ENCODE measurements at regions not wholly inside any gene's neighbourhood (a gene's known extent, or its start where the extent isn't known, plus 50 kb on each side); places are given as distances from the start of the nearest gene placed in this dataset.
A peak's percentile ranks its signal among the peaks of the same experiment; 100 is the strongest.

GRCh38 chr6:41451039-41451438 lies 95.1 kb upstream of the FOXP4 start:
- no peak for DNase-seq (ENCODE audit: low read depth)

DNA sequence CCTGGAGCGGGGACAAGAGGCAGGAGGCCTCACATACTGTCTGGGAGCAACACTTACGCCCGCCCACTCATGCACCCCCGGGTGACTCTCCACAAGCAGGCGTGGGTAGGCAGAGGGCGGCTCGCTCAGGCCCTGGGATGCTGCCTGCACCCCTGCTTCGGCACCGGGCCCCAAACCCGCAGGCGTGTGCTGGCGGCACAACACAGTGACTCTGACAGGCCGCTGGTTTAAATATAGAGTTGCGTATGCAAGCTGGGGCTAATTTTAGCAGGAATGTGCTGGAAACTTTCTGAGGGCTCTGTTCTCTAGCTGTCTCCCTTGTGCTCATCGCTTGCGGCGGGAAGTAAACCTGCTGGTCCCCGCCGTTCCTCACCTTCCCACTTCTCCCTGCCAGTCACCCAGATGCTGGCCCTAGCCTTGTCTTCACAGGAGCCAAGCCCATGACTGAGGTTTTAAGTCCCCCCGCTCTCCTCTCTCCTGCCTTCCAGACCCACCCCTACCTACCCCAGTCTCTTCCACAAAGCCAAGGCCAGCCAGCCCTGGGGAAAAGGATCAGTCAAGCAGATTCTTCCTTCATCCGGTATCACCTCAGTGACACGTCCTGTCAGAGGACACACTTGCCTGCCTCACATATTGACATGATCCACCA lies 94.5 kb upstream of the FOXP4 start:
- no peak for DNase-seq (ENCODE audit: low read depth)

- DNase-seq (ENCODE audit: low read depth), result no peak
Observed at GRCh38 chr6:41452763-41453162, 93.4 kb upstream of the FOXP4 start.

DNA sequence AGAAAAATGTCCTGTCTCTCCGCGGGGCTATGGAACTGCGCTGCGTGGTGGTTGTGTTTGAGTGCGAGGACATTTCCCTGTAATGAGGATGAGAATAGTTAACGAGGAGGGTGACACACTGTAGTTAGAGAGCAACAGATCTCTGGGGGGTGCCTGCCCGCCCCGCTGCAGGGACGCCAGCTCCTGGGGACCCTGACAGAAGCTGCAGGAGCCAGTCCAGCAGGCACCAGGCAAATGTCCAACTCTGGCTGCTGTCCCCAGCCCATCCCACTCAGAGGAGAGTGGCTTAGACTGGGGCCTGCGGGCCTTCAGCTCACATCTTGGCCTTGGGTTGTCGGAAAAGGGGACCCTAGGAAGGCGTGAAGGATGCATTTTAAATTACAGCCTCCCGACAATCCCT lies 92.9 kb upstream of the FOXP4 start:
- DNase-seq (ENCODE audit: low read depth), result no peak

GRCh38 chr6:41454189-41454789 lies 91.9 kb upstream of the FOXP4 start:
- DNase-seq (ENCODE audit: low read depth), result no peak

GRCh38 chr6:41455410-41455809 lies 90.8 kb upstream of the FOXP4 start:
- DNase-seq (ENCODE audit: low read depth), result no peak

DNA sequence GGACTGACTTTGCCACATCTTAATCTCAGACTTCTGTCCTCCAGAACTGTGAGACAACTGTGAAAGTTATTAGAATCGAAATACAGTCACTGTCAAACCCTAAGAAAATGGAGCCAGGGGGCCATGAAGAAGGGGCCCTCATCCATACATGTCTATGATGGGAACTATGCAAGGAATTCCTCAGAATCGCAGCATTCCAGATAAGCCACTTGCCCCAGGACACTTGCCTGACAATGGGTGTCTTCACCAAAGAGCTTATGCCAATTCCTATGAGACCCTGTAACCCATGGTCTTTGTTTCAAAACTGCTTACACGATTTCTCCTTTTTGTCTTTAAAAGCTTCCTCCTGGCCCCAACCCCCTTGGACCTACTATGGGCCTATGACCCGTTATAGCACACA lies 90.4 kb upstream of the FOXP4 start:
- no peak for DNase-seq (ENCODE audit: low read depth)

GRCh38 chr6:41457303-41457670 lies 88.9 kb upstream of the FOXP4 start:
- no peak for DNase-seq (ENCODE audit: low read depth)

DNA sequence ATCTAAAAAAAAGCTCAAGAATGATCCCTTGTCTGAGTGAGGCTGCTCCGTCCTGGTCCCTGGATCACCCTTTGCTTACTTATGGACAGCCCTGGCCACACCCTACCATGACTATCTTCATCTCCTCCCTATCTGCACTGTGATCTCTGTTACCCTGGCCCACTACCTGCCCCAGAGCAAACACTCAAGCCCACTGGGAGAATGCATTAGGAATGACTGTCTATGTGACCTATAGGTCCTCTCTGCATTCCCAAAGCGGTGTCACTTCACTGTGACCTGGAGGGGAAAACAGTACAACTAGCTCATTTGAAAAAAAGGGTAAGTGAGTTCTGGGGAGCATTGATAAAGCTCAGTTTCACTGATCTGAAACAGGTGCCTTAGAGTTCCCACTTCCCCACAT lies 86.4 kb upstream of the FOXP4 start:
- DNase-seq (ENCODE audit: low read depth), result no peak

DNA sequence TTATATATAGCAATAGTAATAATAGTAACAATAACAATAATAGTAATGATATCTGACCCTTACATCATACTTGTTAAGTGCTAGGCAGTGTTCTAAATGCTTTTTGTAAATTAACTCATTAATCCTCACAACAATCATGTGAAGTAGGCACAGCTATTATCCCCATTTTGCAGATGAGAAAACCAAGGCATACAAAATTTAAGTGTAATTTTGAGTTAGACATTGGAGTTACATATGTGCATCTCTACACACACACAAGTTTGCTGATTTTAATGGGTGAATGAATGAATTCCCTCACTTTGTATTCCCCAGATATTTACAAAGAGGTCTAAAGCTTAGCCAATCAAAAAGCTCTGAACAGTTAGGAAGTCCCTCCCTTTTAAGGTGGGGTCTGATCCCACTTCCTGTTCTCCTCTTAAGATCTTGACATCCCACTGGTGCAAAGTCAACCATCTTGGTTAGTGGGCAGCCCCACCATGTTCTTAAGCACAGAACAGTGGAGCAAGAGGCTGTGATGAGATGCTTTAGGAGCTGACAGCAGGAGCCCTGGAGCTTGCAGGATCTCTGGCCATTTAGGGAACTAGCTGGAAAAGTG lies 85.3 kb upstream of the FOXP4 start:
- DNase-seq (ENCODE audit: low read depth), result peak; percentile 35

GRCh38 chr6:41462033-41462432 lies 84.1 kb upstream of the FOXP4 start:
- no peak for DNase-seq (ENCODE audit: low read depth)

- peak; percentile 78 for DNase-seq (ENCODE audit: low read depth)
Observed at GRCh38 chr6:41463062-41463930, 82.9 kb upstream of the FOXP4 start.

DNA sequence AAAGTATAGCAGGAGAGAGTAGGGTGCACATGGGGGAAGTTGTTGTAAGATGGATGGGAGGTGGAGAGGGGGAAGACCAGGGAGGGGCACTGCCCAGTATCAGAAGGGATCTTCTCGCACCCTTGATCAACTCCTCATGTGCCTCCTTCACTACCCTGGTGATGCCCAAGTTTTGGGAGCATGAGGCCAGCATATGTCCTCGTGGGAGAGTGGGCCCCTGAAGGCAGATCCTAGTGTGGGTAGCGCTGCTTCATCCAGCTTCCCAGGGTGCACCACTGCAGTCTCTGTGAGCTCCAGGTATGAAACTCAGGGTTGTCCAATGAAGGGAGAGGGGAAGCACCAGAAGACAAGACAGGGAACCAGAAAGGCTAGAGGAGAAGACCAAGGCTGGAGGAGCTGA lies 82.2 kb upstream of the FOXP4 start:
- DNase-seq (ENCODE audit: low read depth), result no peak

- peak; percentile 51 for DNase-seq (ENCODE audit: low read depth)
Observed at GRCh38 chr6:41464481-41464880, 81.7 kb upstream of the FOXP4 start.

DNA sequence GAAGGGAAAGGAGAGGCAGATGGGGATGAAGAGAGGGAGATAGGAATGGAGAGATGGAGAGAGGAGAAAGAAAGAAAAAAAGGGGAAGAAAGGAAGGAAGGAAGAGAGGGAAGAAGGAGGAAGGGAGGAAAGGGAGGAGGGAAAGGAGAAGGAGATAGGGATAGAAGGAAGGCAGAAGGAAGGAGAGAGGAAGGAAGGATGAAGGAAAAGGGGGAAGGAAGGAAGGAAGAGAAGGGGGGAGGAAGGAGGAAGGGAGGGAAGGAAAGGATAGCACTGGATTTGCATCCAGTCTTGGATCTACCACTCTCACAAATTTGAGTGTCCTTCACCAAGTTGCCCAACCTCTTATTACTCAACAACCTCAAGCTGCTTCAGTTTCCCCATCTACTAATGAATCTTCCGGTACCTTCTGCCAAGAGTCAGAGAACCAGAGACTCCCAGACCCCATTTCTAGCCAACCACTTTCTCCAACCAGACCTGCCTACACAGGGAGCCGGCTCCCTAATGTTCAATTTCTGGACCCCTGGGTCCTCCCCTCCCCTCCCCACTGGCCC lies 79.7 kb upstream of the FOXP4 start:
- DNase-seq (ENCODE audit: low read depth), result no peak

GRCh38 chr6:41467061-41467460 lies 79.1 kb upstream of the FOXP4 start:
- no peak for DNase-seq (ENCODE audit: low read depth)

- no peak for DNase-seq (ENCODE audit: low read depth)
Observed at GRCh38 chr6:41467627-41468404, 78.4 kb upstream of the FOXP4 start.

DNA sequence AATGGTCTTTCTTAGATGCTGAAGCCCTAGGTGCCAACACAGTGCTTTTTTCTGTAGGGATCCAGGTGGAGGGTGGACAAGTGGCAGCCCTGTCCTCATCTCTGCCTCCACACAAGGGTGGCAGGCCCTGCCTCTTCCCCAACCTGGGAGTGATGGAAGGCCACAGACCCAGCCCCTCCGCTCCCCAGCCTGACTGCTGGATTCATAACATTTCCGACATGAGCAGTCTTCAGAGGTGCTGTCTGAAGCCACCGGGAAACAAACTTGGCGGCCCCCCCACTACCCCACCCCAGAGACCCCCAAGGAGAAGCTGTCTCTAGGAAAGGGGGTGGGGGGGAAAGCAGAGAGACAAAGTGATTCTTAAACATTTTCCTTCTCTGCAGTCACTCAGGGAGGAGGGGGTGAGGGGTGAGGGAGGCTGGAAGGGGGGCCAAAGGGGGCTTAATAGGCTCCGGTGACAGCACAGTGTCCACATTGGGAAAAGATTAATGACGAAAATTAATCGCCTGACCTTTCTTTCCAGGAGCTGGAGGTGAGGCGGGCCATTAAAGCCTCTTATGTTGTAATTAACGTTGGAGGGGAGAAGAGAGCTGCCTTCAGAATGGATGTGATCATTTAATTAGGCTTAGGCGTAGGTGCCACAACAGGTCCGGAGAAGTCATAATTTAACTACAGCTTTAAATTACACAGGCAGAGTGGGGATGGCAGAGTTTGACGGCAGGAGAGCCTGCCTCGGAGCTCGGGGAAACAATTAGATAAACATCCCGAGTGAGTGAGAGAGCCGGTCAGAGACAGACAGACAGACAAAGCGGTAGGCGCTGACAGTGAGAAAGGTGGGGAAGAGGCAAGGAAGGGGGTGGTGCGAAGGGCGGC lies 76.8 kb upstream of the FOXP4 start:
- DNase-seq (ENCODE audit: low read depth), result no peak

DNA sequence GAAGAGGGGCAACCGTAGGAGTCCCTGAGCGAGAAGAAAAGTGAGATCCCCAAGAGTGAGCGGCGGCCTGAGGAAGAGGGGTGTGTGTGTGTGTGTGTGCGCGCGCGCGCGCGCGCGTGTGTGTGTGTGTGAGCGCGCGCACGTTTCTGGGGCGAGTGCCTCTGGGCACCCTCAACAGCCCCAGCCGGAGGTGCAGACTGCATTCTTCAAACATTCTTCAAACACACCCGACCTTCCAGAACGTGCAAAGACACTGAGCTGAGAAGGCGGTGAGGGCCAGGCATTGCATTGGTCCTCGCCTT lies 76.2 kb upstream of the FOXP4 start:
- DNase-seq (ENCODE audit: low read depth), result peak; percentile 73

- peak; percentile 89 for DNase-seq (ENCODE audit: low read depth)
Observed at GRCh38 chr6:41470331-41471063, 75.7 kb upstream of the FOXP4 start.
